PC-3 (cell line): ENCODE measurements at regions not wholly inside any gene's neighbourhood (a gene's known extent, or its start where the extent isn't known, plus 50 kb on each side); places are given as distances from the start of the nearest gene placed in this dataset.

Source experiments
- EZH2 ChIP-seq: fragments of 300-600 bp; sonication (generic); IDR thresholded peaks from one replicate; pipeline ENCODE4 v1.6.1; 2017; ENCODE audit warnings: antibody characterized with exemption, mild to moderate bottlenecking, low read length; ENCODE audit not compliant: unreplicated experiment
- EZH2phosphoT487 ChIP-seq: fragments of 300-600 bp; sonication (generic); IDR thresholded peaks from 2 replicates; pipeline ENCODE4 v1.6.1; 2018; ENCODE audit warnings: mild to moderate bottlenecking, antibody characterized with exemption, low read length, borderline replicate concordance
- TF ChIP-seq, protein P1 (sequence below): fragments of 300-600 bp; sonication (generic); conservative IDR thresholded peaks from 2 replicates; pipeline ENCODE4 v1.5.1; 2017; ENCODE audit warnings: antibody characterized with exemption, low read depth, mild to moderate bottlenecking, low read length

DNA sequence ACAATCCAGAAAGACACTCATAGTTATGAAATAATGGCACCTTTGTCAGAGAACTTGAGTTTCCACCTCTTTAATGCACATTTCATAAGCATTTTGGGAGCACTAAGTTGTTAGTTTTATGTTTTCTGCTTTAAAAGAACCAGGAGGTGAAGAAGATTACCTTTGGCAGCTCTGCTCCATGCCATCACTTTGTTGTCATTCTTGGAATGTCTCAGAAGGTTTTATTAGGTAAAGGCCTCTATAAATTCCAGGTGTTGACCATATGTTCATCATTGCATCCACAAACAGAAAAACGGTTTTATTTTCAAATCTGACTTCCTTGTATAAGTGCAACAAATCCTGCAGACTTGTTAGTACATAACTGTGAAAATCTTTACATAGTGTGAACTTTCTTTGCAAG, 424.8 kb downstream of the MDFIC start:
- TF ChIP-seq, protein P1, sequence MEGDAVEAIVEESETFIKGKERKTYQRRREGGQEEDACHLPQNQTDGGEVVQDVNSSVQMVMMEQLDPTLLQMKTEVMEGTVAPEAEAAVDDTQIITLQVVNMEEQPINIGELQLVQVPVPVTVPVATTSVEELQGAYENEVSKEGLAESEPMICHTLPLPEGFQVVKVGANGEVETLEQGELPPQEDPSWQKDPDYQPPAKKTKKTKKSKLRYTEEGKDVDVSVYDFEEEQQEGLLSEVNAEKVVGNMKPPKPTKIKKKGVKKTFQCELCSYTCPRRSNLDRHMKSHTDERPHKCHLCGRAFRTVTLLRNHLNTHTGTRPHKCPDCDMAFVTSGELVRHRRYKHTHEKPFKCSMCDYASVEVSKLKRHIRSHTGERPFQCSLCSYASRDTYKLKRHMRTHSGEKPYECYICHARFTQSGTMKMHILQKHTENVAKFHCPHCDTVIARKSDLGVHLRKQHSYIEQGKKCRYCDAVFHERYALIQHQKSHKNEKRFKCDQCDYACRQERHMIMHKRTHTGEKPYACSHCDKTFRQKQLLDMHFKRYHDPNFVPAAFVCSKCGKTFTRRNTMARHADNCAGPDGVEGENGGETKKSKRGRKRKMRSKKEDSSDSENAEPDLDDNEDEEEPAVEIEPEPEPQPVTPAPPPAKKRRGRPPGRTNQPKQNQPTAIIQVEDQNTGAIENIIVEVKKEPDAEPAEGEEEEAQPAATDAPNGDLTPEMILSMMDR, result no peak
- TF ChIP-seq EZH2, result no peak
- no peak for TF ChIP-seq EZH2phosphoT487
